Activated naive CD4-positive, alpha-beta T cell treated with anti-CD3 and anti-CD28 coated beads, Interleukin-2, amount 10 ng/mL, durations not matched to agents 7 days and 5 days (primary cell): ENCODE measurements at regions not wholly inside any gene's neighbourhood (a gene's known extent, or its start where the extent isn't known, plus 50 kb on each side); places are given as distances from the start of the nearest gene placed in this dataset.

Experiments used
- CTCF ChIA-PET: fragments of 350-600 bp; sonication (Branson Sonifier 250); formaldehyde crosslinking; loops from one replicate; lab custom pipeline; 2021; ENCODE audit warnings: antibody characterized with exemption; lab: Charles Lee
- DNase-seq: peaks from one replicate; pipeline ENCODE4 v3.0.0-alpha.2; 2020
- H3K27ac Mint-ChIP-seq: one replicate; pipeline ENCODE4 v1.8.0; 2021; ENCODE audit warnings: mild to moderate bottlenecking, moderate library complexity, mixed read lengths
- H3K27me3 Mint-ChIP-seq: one replicate; pipeline ENCODE4 v1.8.0; 2021; ENCODE audit warnings: mild to moderate bottlenecking, mixed read lengths
- H3K36me3 Mint-ChIP-seq: one replicate; pipeline ENCODE4 v1.8.0; 2021; ENCODE audit warnings: mixed read lengths
- H3K4me1 Mint-ChIP-seq: one replicate; pipeline ENCODE4 v1.8.0; 2021; ENCODE audit warnings: mixed read lengths
- H3K4me3 Mint-ChIP-seq: one replicate; pipeline ENCODE4 v1.8.0; 2021; ENCODE audit warnings: mild to moderate bottlenecking, moderate library complexity, mixed read lengths
- H3K9me3 Mint-ChIP-seq: one replicate; pipeline ENCODE4 v1.8.0; 2021; ENCODE audit warnings: mixed read lengths

DNA sequence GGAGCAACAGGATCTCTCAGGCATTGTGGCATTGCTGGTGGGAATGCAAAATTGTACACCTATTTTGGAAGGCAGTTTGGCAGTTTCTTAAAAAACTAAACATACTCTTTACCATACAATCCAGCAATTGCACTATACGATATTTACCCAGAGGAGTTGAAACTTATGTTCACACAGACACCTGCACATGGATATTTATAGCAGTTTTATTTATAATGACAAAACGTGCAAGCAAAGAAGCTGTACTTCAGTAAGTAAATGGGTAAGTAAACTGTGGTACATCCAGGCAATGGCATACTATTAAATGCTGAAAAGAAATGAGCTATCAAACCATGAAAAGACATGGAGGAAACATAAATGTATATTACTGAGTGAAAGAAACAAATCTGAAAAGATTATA lies 71.6 kb upstream of the UBAC2 start:
- H3K27ac Mint-ChIP-seq: no peak overlapping the region
- H3K4me1 Mint-ChIP-seq: peaks cover 14% of the 10 kb centered on the region
- no peak for DNase-seq
- no peaks in the 10 kb centered on the region for H3K36me3 Mint-ChIP-seq
- H3K4me3 Mint-ChIP-seq: no peak overlapping the region
- H3K9me3 Mint-ChIP-seq: no peaks in the 10 kb centered on the region
- H3K27me3 Mint-ChIP-seq: peaks cover 4% of the 10 kb centered on the region
- CTCF ChIA-PET: interaction anchor here (1.5 kb wide), 1 partner anchor 12 kb away, joined by 4 read pairs; no protein-coding TSS in a partner anchor

DNA sequence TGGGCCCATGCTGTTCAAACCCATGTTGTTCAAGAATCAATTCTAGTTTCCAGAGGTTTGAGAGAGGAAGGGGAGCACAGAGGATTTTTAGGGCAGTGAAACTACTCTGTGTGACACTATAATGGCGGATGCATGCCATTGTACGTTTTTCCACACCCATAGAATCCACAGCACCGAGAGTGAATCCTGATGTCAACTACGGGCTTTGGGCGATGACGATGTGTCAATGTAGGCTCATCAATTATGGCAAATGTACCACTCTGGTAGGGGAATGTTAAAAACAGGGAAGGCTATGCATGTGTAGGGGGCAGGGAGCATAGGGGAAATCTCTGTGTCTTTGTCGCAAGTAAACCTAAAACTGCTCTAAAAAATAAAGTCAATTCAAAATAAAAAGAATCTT lies 70.7 kb upstream of the UBAC2 start:
- no peak overlapping the region for H3K4me3 Mint-ChIP-seq
- DNase-seq: no peak
- CTCF ChIA-PET: no interaction called here
- no peaks in the 10 kb centered on the region for H3K9me3 Mint-ChIP-seq
- peaks cover 4% of the 10 kb centered on the region for H3K27me3 Mint-ChIP-seq
- H3K36me3 Mint-ChIP-seq: no peaks in the 10 kb centered on the region
- no peak overlapping the region for H3K27ac Mint-ChIP-seq
- H3K4me1 Mint-ChIP-seq: peaks cover 6% of the 10 kb centered on the region

DNA sequence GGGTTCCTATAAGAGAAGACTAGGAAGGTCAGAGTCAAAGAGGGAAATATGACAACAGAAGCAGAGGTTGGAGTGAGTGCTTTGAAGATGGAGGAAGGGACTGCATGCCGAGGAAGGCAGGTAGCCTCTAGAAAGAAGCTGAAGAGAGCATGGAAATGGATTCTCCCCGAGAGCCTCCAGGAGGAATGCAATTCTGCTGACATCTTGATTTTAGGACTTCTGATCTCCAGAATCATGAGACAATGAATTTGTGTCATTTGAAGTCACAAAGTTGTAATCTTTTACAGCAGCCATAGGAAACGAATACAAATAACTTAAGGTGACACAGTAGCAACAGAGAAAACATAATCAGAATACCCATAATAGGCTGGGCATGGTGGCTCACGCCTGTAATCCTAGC lies 69.2 kb upstream of the UBAC2 start:
- Mint-ChIP-seq H3K36me3 (no peaks in the 10 kb centered on the region), H3K27me3 (peaks cover 5% of the 10 kb centered on the region), H3K9me3 (no peaks in the 10 kb centered on the region), H3K27ac (no peak overlapping the region), H3K4me3 (no peak overlapping the region), H3K4me1 (no peaks in the 10 kb centered on the region)
- no peak for DNase-seq
- CTCF ChIA-PET: interaction anchor here (0.6 kb wide), 1 partner anchor 265 kb away, joined by 3 read pairs; no protein-coding TSS in a partner anchor

DNA sequence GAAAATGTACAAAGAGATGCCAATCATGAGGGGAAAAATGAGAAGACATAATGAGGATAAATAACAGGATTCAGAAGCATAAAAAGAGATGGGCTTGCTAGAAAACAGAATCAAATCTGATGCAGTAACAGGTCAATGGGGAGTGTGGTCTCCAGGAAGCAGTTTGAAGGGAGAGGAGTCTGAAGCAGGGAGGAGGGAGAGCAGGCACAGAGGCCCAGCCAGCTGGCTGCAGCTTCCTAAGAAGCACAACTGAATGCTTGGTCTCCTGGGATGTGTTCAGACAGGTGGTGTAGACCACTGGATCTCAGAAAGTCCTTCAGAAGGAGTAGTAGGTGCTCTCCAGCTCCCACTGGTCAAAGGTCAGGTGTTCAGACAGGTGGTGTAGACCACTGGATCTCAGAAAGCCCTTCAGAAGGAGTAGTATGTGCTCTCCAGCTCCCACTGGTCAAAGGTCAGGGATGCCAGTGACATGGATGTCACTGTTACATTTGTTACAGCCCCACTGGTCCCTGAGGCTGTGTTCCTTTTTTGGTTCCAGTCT lies 68.3 kb upstream of the UBAC2 start:
- DNase-seq: no peak
- Mint-ChIP-seq H3K4me1 (no peaks in the 10 kb centered on the region), H3K27ac (no peak overlapping the region), H3K4me3 (no peak overlapping the region), H3K36me3 (no peaks in the 10 kb centered on the region), H3K9me3 (no peaks in the 10 kb centered on the region), H3K27me3 (peaks cover 10% of the 10 kb centered on the region)
- CTCF ChIA-PET: no interaction called here

DNA sequence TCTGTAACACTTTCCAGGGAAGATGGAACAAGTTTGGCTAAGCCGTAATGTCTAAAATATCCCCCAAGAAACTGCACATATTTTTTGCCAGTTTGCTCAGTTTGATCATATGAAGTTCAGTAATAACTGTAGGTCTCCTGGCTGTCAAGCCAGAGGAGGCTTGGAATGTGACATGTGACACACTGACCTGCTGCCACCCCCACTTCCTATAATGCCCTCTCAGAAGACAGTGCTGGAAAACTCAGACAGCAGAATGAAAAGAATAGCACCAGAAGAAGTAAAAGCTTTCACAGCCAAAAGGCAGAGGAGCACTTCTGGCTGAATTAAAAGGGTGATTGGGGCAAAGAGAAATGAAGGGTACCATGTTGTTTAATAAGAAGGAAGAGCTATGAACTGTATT lies 67.4 kb upstream of the UBAC2 start:
- no peak for DNase-seq
- H3K4me3 Mint-ChIP-seq: no peak overlapping the region
- H3K36me3 Mint-ChIP-seq: no peaks in the 10 kb centered on the region
- no peaks in the 10 kb centered on the region for H3K9me3 Mint-ChIP-seq
- CTCF ChIA-PET: no interaction called here
- peaks cover 10% of the 10 kb centered on the region for H3K27me3 Mint-ChIP-seq
- no peaks in the 10 kb centered on the region for H3K4me1 Mint-ChIP-seq
- H3K27ac Mint-ChIP-seq: peak overlapping the region; percentile 36

DNA sequence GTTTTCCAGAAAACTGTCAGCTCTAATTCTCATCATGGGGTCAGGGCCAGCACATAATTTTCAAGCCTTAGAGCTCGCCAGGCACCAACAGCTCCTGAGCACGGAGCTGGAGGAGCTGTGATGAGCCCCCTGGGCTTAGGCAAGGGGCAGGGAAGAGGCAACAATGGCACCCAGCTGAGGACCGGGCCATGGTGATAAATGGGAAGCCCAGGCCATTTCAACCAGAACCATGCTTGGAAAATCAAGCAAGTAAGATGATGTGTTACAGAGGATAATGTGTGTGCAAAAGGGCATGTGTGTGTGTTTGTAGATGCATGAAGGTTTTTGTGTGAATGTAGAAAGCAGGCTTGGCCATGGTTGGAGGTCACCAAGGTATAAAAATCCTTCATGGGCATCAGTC lies 66.8 kb upstream of the UBAC2 start:
- Mint-ChIP-seq H3K9me3 (no peaks in the 10 kb centered on the region), H3K4me3 (no peak overlapping the region), H3K4me1 (no peaks in the 10 kb centered on the region), H3K27me3 (peaks cover 6% of the 10 kb centered on the region), H3K27ac (no peak overlapping the region), H3K36me3 (no peaks in the 10 kb centered on the region)
- CTCF ChIA-PET: no interaction called here
- DNase-seq: no peak

DNA sequence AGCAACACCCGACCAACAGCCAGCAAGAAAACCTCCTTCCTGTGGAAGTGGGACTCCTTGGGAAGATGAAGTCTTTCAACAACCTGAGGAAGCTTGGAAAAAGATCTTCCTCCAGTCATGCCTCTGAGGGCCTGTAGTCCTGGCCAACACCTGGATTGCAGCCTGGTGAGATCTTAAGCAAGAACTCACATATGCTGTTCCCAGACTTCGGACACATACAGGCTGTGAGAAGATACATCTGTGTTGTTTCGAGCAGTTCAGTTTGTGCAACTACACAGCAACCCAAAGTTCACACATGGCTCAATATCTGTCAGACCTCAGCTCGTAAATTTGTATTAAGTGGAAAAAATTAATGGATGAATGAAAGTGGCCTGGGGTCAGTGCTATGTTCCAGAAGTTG lies 65.1 kb upstream of the UBAC2 start:
- Mint-ChIP-seq H3K36me3 (no peaks in the 10 kb centered on the region), H3K4me3 (no peak overlapping the region), H3K27me3 (peaks cover 13% of the 10 kb centered on the region), H3K9me3 (no peaks in the 10 kb centered on the region), H3K27ac (no peak overlapping the region), H3K4me1 (no peaks in the 10 kb centered on the region)
- CTCF ChIA-PET: interaction anchor here (0.8 kb wide), 1 partner anchor 11 kb away, joined by 3 read pairs; no protein-coding TSS in a partner anchor
- DNase-seq: no peak

DNA sequence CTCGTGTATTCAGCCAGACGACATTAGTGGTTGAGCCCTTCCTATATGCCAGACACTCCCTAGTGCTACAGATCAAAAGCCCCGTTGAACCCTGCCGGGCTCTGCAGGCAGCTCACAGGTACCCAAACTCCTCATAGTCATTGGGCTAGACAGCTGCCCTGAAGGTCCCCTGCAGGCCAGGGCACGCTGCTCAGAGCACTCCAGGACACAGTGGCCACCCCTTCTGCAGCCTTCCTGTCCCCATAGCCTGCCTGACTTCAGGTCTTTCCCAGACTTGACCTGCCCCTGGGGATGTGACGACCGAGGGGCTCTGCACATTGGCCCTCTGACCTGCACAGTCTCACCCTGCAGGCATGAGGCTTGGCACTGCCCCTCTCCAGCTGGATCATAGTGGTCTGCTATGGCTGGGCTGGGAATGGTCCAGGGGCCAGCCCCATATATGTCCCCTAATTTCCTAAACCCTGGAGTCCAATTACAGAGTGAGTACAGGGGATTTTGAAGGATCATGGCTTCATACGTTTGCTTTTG lies 64.2 kb upstream of the UBAC2 start:
- Mint-ChIP-seq H3K4me3 (no peak overlapping the region), H3K27ac (no peak overlapping the region), H3K9me3 (no peaks in the 10 kb centered on the region), H3K36me3 (no peaks in the 10 kb centered on the region), H3K27me3 (peaks cover 13% of the 10 kb centered on the region), H3K4me1 (no peaks in the 10 kb centered on the region)
- CTCF ChIA-PET: interaction anchor here (0.6 to 0.7 kb wide), 2 partner anchors 40 to 61 kb away, joined by 3 to 4 read pairs; no protein-coding TSS in a partner anchor
- no peak for DNase-seq

DNA sequence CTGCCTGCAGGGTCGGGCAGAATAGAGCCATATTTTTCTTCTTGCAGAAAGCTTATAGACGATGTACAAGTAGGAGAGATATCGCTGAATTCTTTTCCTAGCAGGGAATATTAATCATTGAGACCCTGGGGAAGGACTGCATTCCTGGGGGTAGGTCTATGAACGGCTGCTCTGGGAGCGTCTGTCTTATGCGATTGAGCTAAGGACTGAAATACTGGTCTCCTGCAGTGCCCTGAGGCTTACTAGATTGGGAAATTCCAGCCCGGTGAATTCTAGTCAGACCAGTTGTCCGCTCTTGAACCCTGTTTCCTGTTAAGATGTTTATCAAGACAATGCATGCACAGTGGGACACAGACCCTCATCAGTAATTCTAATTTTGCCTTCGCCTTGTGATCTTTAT lies 59.8 kb upstream of the UBAC2 start:
- Mint-ChIP-seq H3K4me3 (no peak overlapping the region), H3K27me3 (peaks cover 26% of the 10 kb centered on the region), H3K27ac (no peak overlapping the region), H3K4me1 (no peaks in the 10 kb centered on the region), H3K9me3 (no peaks in the 10 kb centered on the region), H3K36me3 (no peaks in the 10 kb centered on the region)
- DNase-seq: no peak
- CTCF ChIA-PET: interaction anchor here (1.2 kb wide), 1 partner anchor 36 kb away, joined by 3 read pairs; no protein-coding TSS in a partner anchor

DNA sequence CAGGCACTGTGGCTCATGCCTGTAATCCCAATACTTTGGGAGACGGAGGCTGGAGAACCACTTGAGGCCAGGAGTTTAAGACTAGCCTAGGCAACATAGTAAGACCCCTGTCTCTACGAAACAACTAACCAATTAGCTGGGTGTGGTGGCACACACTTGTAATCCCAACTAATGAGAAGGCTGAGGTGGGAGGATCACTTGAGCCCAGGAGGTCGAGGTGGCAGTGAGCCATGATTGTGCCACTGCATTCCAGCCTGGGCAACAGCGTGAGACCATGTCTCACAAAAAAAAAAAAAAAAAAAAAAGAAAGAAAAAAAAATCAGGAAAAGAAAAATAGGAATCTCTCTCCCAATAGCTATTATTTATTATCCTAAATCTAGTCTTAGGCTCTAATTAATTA lies 56.8 kb upstream of the UBAC2 start:
- CTCF ChIA-PET: no interaction called here
- DNase-seq: no peak
- H3K4me3 Mint-ChIP-seq: no peak overlapping the region

DNA sequence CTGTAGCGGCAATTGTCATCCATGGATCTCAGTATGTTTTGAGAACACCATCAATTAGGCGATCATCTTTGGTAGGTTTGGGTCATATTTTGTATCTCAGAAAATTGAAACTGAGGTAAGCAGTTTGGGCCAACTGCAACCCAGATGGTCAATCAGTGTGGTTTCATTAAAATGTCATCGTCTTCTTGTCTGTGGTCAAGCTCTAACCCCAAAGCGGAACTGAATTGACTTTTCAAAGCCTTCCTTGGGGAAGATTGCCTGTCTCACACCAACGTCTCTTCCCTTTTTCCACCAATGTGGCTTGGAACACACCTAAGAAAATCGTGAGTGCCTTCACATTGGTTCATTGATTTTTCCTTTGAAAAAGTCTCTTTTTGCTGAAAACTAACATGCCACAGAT lies 56.3 kb upstream of the UBAC2 start:
- no peaks in the 10 kb centered on the region for H3K9me3 Mint-ChIP-seq
- no peaks in the 10 kb centered on the region for H3K36me3 Mint-ChIP-seq
- CTCF ChIA-PET: no interaction called here
- no peak for DNase-seq
- H3K27me3 Mint-ChIP-seq: peaks cover 25% of the 10 kb centered on the region
- H3K27ac Mint-ChIP-seq: no peak overlapping the region
- no peak overlapping the region for H3K4me3 Mint-ChIP-seq
- H3K4me1 Mint-ChIP-seq: no peaks in the 10 kb centered on the region

More for the DNA sequence above, 56.8 kb upstream of the UBAC2 start:
- H3K36me3 Mint-ChIP-seq: no peaks in the 10 kb centered on the region
- no peaks in the 10 kb centered on the region for H3K4me1 Mint-ChIP-seq
- peaks cover 26% of the 10 kb centered on the region for H3K27me3 Mint-ChIP-seq
- no peak overlapping the region for H3K27ac Mint-ChIP-seq
- no peaks in the 10 kb centered on the region for H3K9me3 Mint-ChIP-seq

DNA sequence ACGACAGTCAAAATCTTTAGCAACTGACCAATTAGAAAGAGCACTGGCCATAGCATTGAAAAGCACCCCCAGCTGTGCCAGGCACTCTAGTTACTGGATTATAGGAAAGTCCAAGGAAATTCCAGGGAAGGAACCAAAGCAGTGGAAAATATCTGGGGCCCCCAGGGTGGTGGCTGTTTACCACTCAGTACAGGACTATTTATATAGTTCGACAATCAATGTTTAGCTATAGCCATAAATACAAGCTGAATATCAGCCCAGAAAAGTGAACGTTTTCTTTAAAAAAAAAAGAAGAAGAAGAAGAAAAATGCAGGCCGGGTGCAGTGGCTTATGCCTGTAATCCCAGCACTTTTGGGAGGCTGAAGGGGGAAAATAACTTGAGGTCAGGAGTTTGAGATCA lies 55.2 kb upstream of the UBAC2 start:
- Mint-ChIP-seq H3K4me1 (no peaks in the 10 kb centered on the region), H3K27ac (no peak overlapping the region), H3K27me3 (peaks cover 19% of the 10 kb centered on the region), H3K9me3 (no peaks in the 10 kb centered on the region), H3K36me3 (no peaks in the 10 kb centered on the region), H3K4me3 (no peak overlapping the region)
- CTCF ChIA-PET: no interaction called here
- no peak for DNase-seq

DNA sequence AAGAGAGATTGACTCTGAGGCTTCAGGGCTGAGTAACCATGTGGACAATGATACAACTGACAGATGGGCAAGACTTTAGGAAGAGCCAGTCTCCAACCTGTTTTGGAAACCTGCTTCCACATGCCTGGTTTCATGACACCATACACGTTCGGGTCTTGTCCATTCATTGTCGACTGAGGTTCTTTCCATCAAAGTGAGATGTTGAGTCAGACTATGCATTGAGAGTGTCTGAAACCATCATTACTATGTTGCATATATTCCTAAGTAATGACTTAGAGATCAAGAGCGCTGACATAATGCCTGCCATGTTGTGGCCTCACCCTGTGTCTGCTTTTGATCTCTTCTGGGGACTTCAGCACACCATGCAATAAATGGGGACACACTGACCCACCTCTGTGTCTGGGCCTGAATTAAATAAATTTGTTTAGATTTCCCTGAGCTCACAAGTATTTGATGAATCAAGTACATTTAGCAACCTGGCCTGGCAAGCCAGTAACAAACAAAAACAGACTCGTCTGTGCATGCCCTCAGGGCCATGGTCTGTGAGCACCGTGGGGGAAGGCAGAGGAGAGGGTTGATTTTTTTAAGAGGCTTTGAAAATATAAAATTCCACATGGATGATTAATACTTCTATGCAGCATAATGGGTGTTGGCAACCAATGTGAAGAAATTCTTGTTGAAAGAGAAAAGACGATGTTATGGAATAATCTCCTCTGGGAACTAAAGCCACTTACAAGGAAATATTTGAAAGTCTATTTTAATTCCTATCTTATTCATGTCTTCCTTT lies 49.9 kb upstream of the UBAC2 start:
- no peaks in the 10 kb centered on the region for H3K9me3 Mint-ChIP-seq
- H3K27me3 Mint-ChIP-seq: peaks cover 6% of the 10 kb centered on the region
- H3K27ac Mint-ChIP-seq: no peak overlapping the region
- no peaks in the 10 kb centered on the region for H3K36me3 Mint-ChIP-seq
- DNase-seq: no peak
- CTCF ChIA-PET: interaction anchor here (1.5 kb wide), 1 partner anchor 282 kb away, joined by 3 read pairs; no protein-coding TSS in a partner anchor
- H3K4me1 Mint-ChIP-seq: peaks cover 7% of the 10 kb centered on the region
- H3K4me3 Mint-ChIP-seq: no peak overlapping the region
